H1 (cell line): ENCODE measurements at regions not wholly inside any gene's neighbourhood (a gene's known extent, or its start where the extent isn't known, plus 50 kb on each side); places are given as distances from the start of the nearest gene placed in this dataset.

Experiments
- CTCF ChIA-PET: fragments of 300-600 bp; sonication (Branson Sonifier 250); formaldehyde crosslinking; loops from one replicate; lab custom pipeline; 2021; ENCODE audit not compliant: partially characterized antibody; lab: Charles Lee
- POLR2A ChIA-PET: fragments of 300-600 bp; sonication (Branson Sonifier 250); formaldehyde crosslinking; loops from one replicate; lab custom pipeline; 2021; ENCODE audit warnings: inconsistent platforms; ENCODE audit not compliant: partially characterized antibody; lab: Charles Lee
- DNase-seq, 2 experiments: peaks; one replicate each; pipeline versions ENCODE4 v3.0.0 to v3.0.0-alpha.2; 2010 to 2022; ENCODE audit warnings: low spot score in 2 of 2, low read depth in 1 of 2, mixed read lengths in 1 of 2
- FAIRE-seq: peaks from 2 replicates; lab custom pipeline; 2011; peaks lifted over from hg19 to GRCh38; lab: Jason Lieb, UNC
- H2AFZ ChIP-seq: 2 replicates; pipeline ENCODE4 v1.8.1; 2012; ENCODE audit warnings: low read length, inconsistent platforms
- H2AK5ac ChIP-seq: 2 replicates; pipeline ENCODE4 v1.6.1; 2013; ENCODE audit warnings: low read depth, low read length
- H2BK120ac ChIP-seq: replicated peaks from 2 replicates; pipeline ENCODE3; 2013; ENCODE audit warnings: low read depth, low read length, inconsistent platforms
- H2BK12ac ChIP-seq: 2 replicates; pipeline ENCODE4 v1.6.1; 2013; ENCODE audit warnings: low read depth, low read length
- H2BK15ac ChIP-seq: 2 replicates; pipeline ENCODE4 v1.6.1; 2013; ENCODE audit warnings: low read length
- H2BK20ac ChIP-seq: 2 replicates; pipeline ENCODE4 v1.6.1; 2013; ENCODE audit warnings: low read length
- H2BK5ac ChIP-seq: 2 replicates; pipeline ENCODE4 v1.6.1; 2013; ENCODE audit warnings: low read depth, low read length
- H3K14ac ChIP-seq: 2 replicates; pipeline ENCODE4 v1.6.1; 2013; ENCODE audit warnings: inconsistent platforms; ENCODE audit not compliant: insufficient read length
- H3K18ac ChIP-seq: 2 replicates; pipeline ENCODE4 v1.6.1; 2013; ENCODE audit warnings: low read length; ENCODE audit errors: extremely low read depth
- H3K23ac ChIP-seq: 2 replicates; pipeline ENCODE4 v1.6.1; 2013; ENCODE audit warnings: inconsistent platforms; ENCODE audit not compliant: insufficient read length
- H3K23me2 ChIP-seq: 2 replicates; pipeline ENCODE4 v1.6.1; 2013; ENCODE audit warnings: low read depth, low read length
- H3K27ac ChIP-seq: 2 replicates; pipeline ENCODE4 v1.6.1; 2011; ENCODE audit warnings: low read depth, low read length, inconsistent platforms
- H3K27me3 ChIP-seq, 4 experiments: replicated peaks in 1 of 4; 1 replicate in 1 of 4; 2 replicates in 3 of 4; pipeline versions ENCODE4 v1.6.1 to v1.8.1; 2011 to 2013; ENCODE audit warnings: low read length in 3 of 4, mild to moderate bottlenecking in 3 of 4, inconsistent platforms in 2 of 4, mixed read lengths in 2 of 4, moderate library complexity in 1 of 4; ENCODE audit not compliant: control insufficient read depth in 3 of 4, insufficient read depth in 3 of 4; ENCODE audit errors: extremely low read depth in 1 of 4
- H3K36me3 ChIP-seq, 4 experiments: 2 replicates each; pipeline versions ENCODE4 v1.6.1 to v1.8.1; 2011 to 2013; ENCODE audit warnings: mild to moderate bottlenecking in 4 of 4, low read length in 3 of 4, moderate library complexity in 2 of 4, control low read depth in 1 of 4, inconsistent platforms in 1 of 4; ENCODE audit not compliant: insufficient read depth in 4 of 4, control insufficient read depth in 2 of 4
- H3K4ac ChIP-seq: replicated peaks from 2 replicates; pipeline ENCODE3; 2013; ENCODE audit warnings: low read length, low read depth, mixed read lengths, inconsistent platforms; ENCODE audit not compliant: insufficient read length
- H3K4me1 ChIP-seq, 4 experiments: replicated peaks in 1 of 4; 1 replicate in 1 of 4; 2 replicates in 3 of 4; pipeline versions ENCODE4 v1.6.1 to v1.8.1; 2011 to 2013; ENCODE audit warnings: low read length in 3 of 4, inconsistent platforms in 2 of 4, mixed read lengths in 1 of 4; ENCODE audit not compliant: insufficient read depth in 4 of 4, control insufficient read depth in 3 of 4
- H3K4me2 ChIP-seq, 2 experiments: 2 replicates each; pipeline versions ENCODE4 v1.6.1 to v1.8.1; 2011 to 2013; ENCODE audit warnings: low read depth in 2 of 2, low read length in 2 of 2, control low read depth in 1 of 2, inconsistent platforms in 1 of 2, mild to moderate bottlenecking in 1 of 2; ENCODE audit not compliant: insufficient read depth in 1 of 2
- H3K4me3 ChIP-seq, 4 experiments: fragments of 200-600, 300-600 bp in 1 of 4; sonication (generic), shearing (Covaris generic), sonication (Bioruptor Twin) in 1 of 4; 2 replicates each; pipeline versions ENCODE4 v1.5.1 to v1.8.1; 2011 to 2016; ENCODE audit warnings: low read length in 4 of 4, low read depth in 3 of 4, control low read depth in 2 of 4, inconsistent platforms in 2 of 4, mild to moderate bottlenecking in 2 of 4, mixed read lengths in 1 of 4, moderate library complexity in 1 of 4; ENCODE audit not compliant: insufficient read depth in 2 of 4; ENCODE audit errors: extremely low read depth in 1 of 4
- H3K56ac ChIP-seq: replicated peaks from 2 replicates; pipeline ENCODE3; 2013; ENCODE audit warnings: low read depth, mild to moderate bottlenecking, mixed read lengths, low read length, inconsistent platforms; ENCODE audit not compliant: insufficient read length
- H3K79me1 ChIP-seq: 2 replicates; pipeline ENCODE4 v1.6.1; 2013; ENCODE audit warnings: low read depth, low read length, control low read depth
- H3K79me2 ChIP-seq, 2 experiments: 2 replicates each; pipeline versions ENCODE4 v1.6.1 to v1.8.1; 2012 to 2013; ENCODE audit warnings: low read length in 2 of 2, mild to moderate bottlenecking in 2 of 2, inconsistent platforms in 1 of 2; ENCODE audit not compliant: insufficient read depth in 2 of 2, control insufficient read depth in 1 of 2
- H3K9ac ChIP-seq, 4 experiments: replicated peaks in 1 of 4; 1 replicate in 1 of 4; 2 replicates in 3 of 4; pipeline versions ENCODE4 v1.6.1 to v1.8.1; 2011 to 2013; ENCODE audit warnings: low read depth in 3 of 4, low read length in 3 of 4, control low read depth in 2 of 4, mild to moderate bottlenecking in 2 of 4, moderate library complexity in 2 of 4, inconsistent platforms in 1 of 4; ENCODE audit errors: extremely low read depth in 1 of 4
- H3K9me3 ChIP-seq, 2 experiments: 2 replicates each; pipeline versions ENCODE4 v1.6.1 to v1.8.1; 2012 to 2013; ENCODE audit warnings: mild to moderate bottlenecking in 2 of 2, moderate library complexity in 2 of 2, control low read depth in 1 of 2, inconsistent platforms in 1 of 2, low read depth in 1 of 2, low read length in 1 of 2, mixed read lengths in 1 of 2; ENCODE audit not compliant: insufficient read depth in 2 of 2
- H4K20me1 ChIP-seq, 2 experiments: replicated peaks in 1 of 2; 2 replicates each; pipeline versions ENCODE3 to v1.8.1; 2011 to 2013; ENCODE audit warnings: inconsistent platforms in 2 of 2, low read length in 2 of 2, mild to moderate bottlenecking in 1 of 2; ENCODE audit not compliant: insufficient read depth in 2 of 2, control insufficient read depth in 1 of 2
- H4K5ac ChIP-seq: 2 replicates; pipeline ENCODE4 v1.6.1; 2013; ENCODE audit warnings: low read length, low read depth, mixed read lengths, inconsistent platforms; ENCODE audit not compliant: insufficient read length
- H4K8ac ChIP-seq: 2 replicates; pipeline ENCODE4 v1.8.0; 2013; ENCODE audit warnings: mild to moderate bottlenecking, moderate library complexity, low read length, inconsistent platforms; ENCODE audit not compliant: insufficient read depth; ENCODE audit errors: extremely low read depth
- H4K91ac ChIP-seq: replicated peaks from 2 replicates; pipeline ENCODE3; 2013; ENCODE audit warnings: low read length, mixed read lengths, inconsistent platforms; ENCODE audit not compliant: insufficient read length
- ASH2L ChIP-seq: fragments of 200-600, 300-600 bp; sonication (generic); IDR thresholded peaks from one replicate; pipeline ENCODE4 v1.7.1; 2017; ENCODE audit warnings: low read length
- CHD1 ChIP-seq: IDR thresholded peaks from 2 replicates; pipeline ENCODE4 v1.6.1; 2012; ENCODE audit warnings: low read depth, low read length, improper control_type of control experiment
- EP300 ChIP-seq, 2 experiments: IDR thresholded peaks; 1 replicate in 1 of 2; 2 replicates in 1 of 2; pipeline ENCODE4 v1.6.1; 2011 to 2012; ENCODE audit warnings: low read depth in 2 of 2, low read length in 2 of 2, mild to moderate bottlenecking in 2 of 2, borderline replicate concordance in 1 of 2, inconsistent platforms in 1 of 2, moderate library complexity in 1 of 2
- HDAC6 ChIP-seq: IDR thresholded peaks from one replicate; pipeline ENCODE4 v1.7.1; 2012; ENCODE audit warnings: low read depth, mild to moderate bottlenecking, inconsistent platforms, low read length, moderate library complexity
- KDM1A ChIP-seq: fragments of 200-600, 300-600 bp; sonication (generic); IDR thresholded peaks from 2 replicates; pipeline ENCODE4 v1.7.1; 2016; ENCODE audit warnings: mild to moderate bottlenecking, low read length, borderline replicate concordance
- KDM4A ChIP-seq: IDR thresholded peaks from one replicate; pipeline ENCODE4 v1.7.1; 2012; ENCODE audit warnings: low read depth, mild to moderate bottlenecking, moderate library complexity, low read length, inconsistent platforms; ENCODE audit not compliant: severe bottlenecking
- KDM5A ChIP-seq: fragments of 200-600 bp; IDR thresholded peaks from 2 replicates; pipeline ENCODE4 v1.7.1; 2012; ENCODE audit warnings: mild to moderate bottlenecking, low read length, inconsistent platforms, mixed read lengths
- POU5F1 ChIP-seq: IDR thresholded peaks from 2 replicates; pipeline ENCODE4 v1.6.1; 2011; ENCODE audit warnings: low read depth, mild to moderate bottlenecking, low read length, moderate library complexity
- RBBP5 ChIP-seq: IDR thresholded peaks from 2 replicates; pipeline ENCODE4 v1.7.1; 2012; ENCODE audit warnings: low read depth, mild to moderate bottlenecking, inconsistent platforms, low read length, moderate library complexity, borderline replicate concordance
- SIX5 ChIP-seq: IDR thresholded peaks from 2 replicates; pipeline ENCODE4 v1.6.1; 2011; ENCODE audit warnings: mild to moderate bottlenecking, low read depth, low read length
- SRF ChIP-seq: IDR thresholded peaks from 2 replicates; pipeline ENCODE4 v1.6.1; 2011; ENCODE audit warnings: mild to moderate bottlenecking, low read depth, low read length, moderate library complexity
- TAF7 ChIP-seq: optimal IDR thresholded peaks from 2 replicates; pipeline ENCODE3; 2011; ENCODE audit warnings: low read depth, mild to moderate bottlenecking, inconsistent platforms, low read length, moderate library complexity, borderline replicate concordance
- YY1 ChIP-seq: IDR thresholded peaks from 2 replicates; pipeline ENCODE4 v1.6.1; 2011; ENCODE audit warnings: low read depth, mild to moderate bottlenecking, low read length
- WGBS, 2 experiments: shearing (Covaris generic) in 1 of 2; methylation state at CpG; one replicate each; pipeline versions ENCODE4 v1.1.6 to v1.1.7; 2013 to 2015; ENCODE audit warnings: low lambda C conversion rate in 2 of 2, mixed read lengths in 2 of 2, inconsistent platforms in 1 of 2, low coverage in 1 of 2, missing lambda C conversion rate in 1 of 2; ENCODE audit not compliant: insufficient replicate concordance in 2 of 2, insufficient coverage in 1 of 2, insufficient read length in 1 of 2; ENCODE audit errors: extremely low coverage in 1 of 2, missing lambda C conversion rate in 1 of 2; 5-methylcytosine and 5-hydroxymethylcytosine counted together
- TF ChIP-seq, protein P1 (sequence below): IDR thresholded peaks from 2 replicates; pipeline ENCODE4 v1.6.1; 2011; ENCODE audit warnings: low read depth, mild to moderate bottlenecking, low read length; ENCODE audit not compliant: insufficient read depth

DNA sequence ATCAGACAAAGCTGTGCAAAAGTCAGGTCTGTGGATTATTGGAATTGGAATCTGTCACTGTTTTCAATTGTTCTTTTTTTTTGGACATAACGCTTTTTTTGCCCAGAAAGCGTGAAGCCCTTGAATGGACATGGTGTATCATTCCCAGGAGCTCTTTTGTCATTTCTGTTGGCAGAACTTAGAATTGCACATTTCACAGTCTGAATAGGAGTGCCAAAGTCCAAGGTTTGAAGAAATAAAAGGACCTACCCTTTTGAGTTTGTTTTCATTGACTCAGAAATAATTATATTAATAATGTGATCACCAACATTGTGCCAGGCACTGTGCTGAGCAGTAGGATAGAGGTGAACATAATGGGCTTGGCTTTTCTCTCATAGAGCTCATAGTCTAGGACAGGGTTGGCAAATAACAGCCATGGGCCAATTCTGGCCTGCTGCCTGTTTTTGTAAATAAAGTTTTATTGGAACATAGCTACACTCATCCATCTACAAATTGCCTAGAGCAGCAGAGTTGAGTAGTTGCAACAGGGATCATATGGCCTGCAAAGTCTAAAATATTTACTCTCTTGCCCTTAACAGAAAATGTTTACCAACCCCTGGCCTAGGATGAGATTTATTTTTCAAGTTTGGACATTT is 62.6 kb upstream of the ATXN1 start:
- 96% methylated on average over 2 of the region's 2 CpGs; no CpG with 5 or more reads in 1 of the 2 experiments for WGBS, 2 experiments
- Histone ChIP-seq H3K79me1 (no peaks in the 10 kb centered on the region), H4K20me1 (no peaks in the 10 kb centered on the region), H3K18ac (no peak overlapping the region), H2BK12ac (no peak overlapping the region), H2BK15ac (no peak overlapping the region), H3K56ac (no peak overlapping the region), H2BK5ac (no peak overlapping the region), H2AK5ac (no peak overlapping the region), H3K27ac (no peak overlapping the region), H3K4me3 (no peak overlapping the region), H3K4me1 (peaks cover 0 to 5% (median 1%) of the 10 kb centered on the region in 4 experiments; a peak in 2 of 7 replicates), H4K5ac (no peak overlapping the region), H4K91ac (no peak overlapping the region), H3K4ac (no peak overlapping the region), H2BK120ac (no peak overlapping the region), H3K27me3 (no peaks in the 10 kb centered on the region), H2AFZ (no peak overlapping the region), H2BK20ac (no peak overlapping the region), H4K8ac (no peak overlapping the region), H3K9me3 (no peaks in the 10 kb centered on the region), H3K79me2 (no peaks in the 10 kb centered on the region), H3K4me2 (no peak overlapping the region), H3K23ac (no peak overlapping the region), H3K14ac (no peak overlapping the region), H3K36me3 (no peaks in the 10 kb centered on the region), H3K23me2 (no peaks in the 10 kb centered on the region), H3K9ac (no peak overlapping the region)
- ChIA-PET CTCF (interaction anchor here (1.0 to 2.0 kb wide), 5 partner anchors 10 to 131 kb away, joined by 3 to 6 read pairs (median 3); no protein-coding TSS in a partner anchor), POLR2A (no interaction called here)
- DNase-seq: no peak
- FAIRE-seq: no peak
- TF ChIP-seq HDAC6: no peak
- no peak for TF ChIP-seq KDM4A
- TF ChIP-seq TAF7: no peak
- no peak for TF ChIP-seq SIX5
- TF ChIP-seq RBBP5: no peak
- no peak for TF ChIP-seq YY1
- no peak for TF ChIP-seq KDM5A
- TF ChIP-seq, protein P1, sequence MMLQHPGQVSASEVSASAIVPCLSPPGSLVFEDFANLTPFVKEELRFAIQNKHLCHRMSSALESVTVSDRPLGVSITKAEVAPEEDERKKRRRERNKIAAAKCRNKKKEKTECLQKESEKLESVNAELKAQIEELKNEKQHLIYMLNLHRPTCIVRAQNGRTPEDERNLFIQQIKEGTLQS: no peak
- TF ChIP-seq ASH2L: no peak
- TF ChIP-seq SRF: no peak
- TF ChIP-seq KDM1A: no peak
- TF ChIP-seq CHD1: no peak
- no peak for TF ChIP-seq POU5F1
- TF ChIP-seq EP300 (IDR thresholded peaks at IDR 0.05; ENCODE audit: borderline replicate concordance in 1 of 2, low read depth in 2 of 2, low read length in 2 of 2): no peak
